Progenitor cell of endocrine pancreas (in vitro differentiated cells): ENCODE measurements at regions not wholly inside any gene's neighbourhood (a gene's known extent, or its start where the extent isn't known, plus 50 kb on each side); places are given as distances from the start of the nearest gene placed in this dataset.

Experiments
- DNase-seq: peaks from one replicate; pipeline ENCODE4 v3.0.0; 2021; ENCODE audit warnings: low spot score; ENCODE audit not compliant: unreplicated experiment
- H3K27ac Mint-ChIP-seq: 2 replicates; pipeline ENCODE4 v1.8.0; 2021; ENCODE audit warnings: mild to moderate bottlenecking, moderate library complexity, mixed read lengths
- H3K27me3 Mint-ChIP-seq: 2 replicates; pipeline ENCODE4 v1.8.0; 2021; ENCODE audit warnings: mixed read lengths
- H3K36me3 Mint-ChIP-seq: 2 replicates; pipeline ENCODE4 v1.8.0; 2022; ENCODE audit warnings: mixed read lengths; ENCODE audit not compliant: insufficient read depth
- H3K4me1 Mint-ChIP-seq: 2 replicates; pipeline ENCODE4 v1.8.0; 2021; ENCODE audit warnings: low read depth, mixed read lengths
- H3K4me3 Mint-ChIP-seq: 2 replicates; pipeline ENCODE4 v1.8.0; 2021; ENCODE audit warnings: low read depth, mild to moderate bottlenecking, moderate library complexity, mixed read lengths
- H3K9me3 Mint-ChIP-seq: 2 replicates; pipeline ENCODE4 v1.8.0; 2021; ENCODE audit warnings: low read depth, mixed read lengths
- TF ChIP-seq, protein P1 (sequence below): fragments of 200-600 bp; sonication (generic); IDR thresholded peaks from one replicate; pipeline ENCODE4 v1.5.0; 2021; ENCODE audit warnings: antibody characterized with exemption, mild to moderate bottlenecking; ENCODE audit not compliant: unreplicated experiment

DNA sequence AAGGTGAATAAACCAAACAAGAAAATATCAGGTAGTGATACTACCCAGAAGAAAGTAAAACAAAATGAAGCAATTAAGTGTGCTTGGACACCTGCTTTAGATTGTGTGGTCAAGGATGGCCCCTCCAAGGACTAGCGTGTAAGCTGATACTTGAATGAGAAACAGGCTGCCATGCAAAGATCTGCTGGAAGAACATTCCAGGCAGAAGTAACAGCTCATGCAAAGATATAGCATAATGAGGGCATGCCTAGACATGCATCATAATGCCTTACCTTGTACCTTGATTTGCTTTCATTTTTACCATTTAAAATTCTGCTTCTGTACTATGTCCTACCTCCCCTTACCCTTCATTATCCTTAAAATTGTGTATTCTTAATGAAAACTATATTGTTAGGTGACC, 74.8 kb upstream of the HDAC9 start:
- H3K36me3 Mint-ChIP-seq = no peaks in the 10 kb centered on the region
- H3K27me3 Mint-ChIP-seq = no peaks in the 10 kb centered on the region
- DNase-seq = no peak
- TF ChIP-seq, protein P1, sequence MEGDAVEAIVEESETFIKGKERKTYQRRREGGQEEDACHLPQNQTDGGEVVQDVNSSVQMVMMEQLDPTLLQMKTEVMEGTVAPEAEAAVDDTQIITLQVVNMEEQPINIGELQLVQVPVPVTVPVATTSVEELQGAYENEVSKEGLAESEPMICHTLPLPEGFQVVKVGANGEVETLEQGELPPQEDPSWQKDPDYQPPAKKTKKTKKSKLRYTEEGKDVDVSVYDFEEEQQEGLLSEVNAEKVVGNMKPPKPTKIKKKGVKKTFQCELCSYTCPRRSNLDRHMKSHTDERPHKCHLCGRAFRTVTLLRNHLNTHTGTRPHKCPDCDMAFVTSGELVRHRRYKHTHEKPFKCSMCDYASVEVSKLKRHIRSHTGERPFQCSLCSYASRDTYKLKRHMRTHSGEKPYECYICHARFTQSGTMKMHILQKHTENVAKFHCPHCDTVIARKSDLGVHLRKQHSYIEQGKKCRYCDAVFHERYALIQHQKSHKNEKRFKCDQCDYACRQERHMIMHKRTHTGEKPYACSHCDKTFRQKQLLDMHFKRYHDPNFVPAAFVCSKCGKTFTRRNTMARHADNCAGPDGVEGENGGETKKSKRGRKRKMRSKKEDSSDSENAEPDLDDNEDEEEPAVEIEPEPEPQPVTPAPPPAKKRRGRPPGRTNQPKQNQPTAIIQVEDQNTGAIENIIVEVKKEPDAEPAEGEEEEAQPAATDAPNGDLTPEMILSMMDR = no peak
- H3K27ac Mint-ChIP-seq = peak overlapping the region; percentile 49
- H3K4me1 Mint-ChIP-seq = peaks cover 31% of the 10 kb centered on the region
- peaks cover 5% of the 10 kb centered on the region for H3K9me3 Mint-ChIP-seq
- no peak overlapping the region for H3K4me3 Mint-ChIP-seq

DNA sequence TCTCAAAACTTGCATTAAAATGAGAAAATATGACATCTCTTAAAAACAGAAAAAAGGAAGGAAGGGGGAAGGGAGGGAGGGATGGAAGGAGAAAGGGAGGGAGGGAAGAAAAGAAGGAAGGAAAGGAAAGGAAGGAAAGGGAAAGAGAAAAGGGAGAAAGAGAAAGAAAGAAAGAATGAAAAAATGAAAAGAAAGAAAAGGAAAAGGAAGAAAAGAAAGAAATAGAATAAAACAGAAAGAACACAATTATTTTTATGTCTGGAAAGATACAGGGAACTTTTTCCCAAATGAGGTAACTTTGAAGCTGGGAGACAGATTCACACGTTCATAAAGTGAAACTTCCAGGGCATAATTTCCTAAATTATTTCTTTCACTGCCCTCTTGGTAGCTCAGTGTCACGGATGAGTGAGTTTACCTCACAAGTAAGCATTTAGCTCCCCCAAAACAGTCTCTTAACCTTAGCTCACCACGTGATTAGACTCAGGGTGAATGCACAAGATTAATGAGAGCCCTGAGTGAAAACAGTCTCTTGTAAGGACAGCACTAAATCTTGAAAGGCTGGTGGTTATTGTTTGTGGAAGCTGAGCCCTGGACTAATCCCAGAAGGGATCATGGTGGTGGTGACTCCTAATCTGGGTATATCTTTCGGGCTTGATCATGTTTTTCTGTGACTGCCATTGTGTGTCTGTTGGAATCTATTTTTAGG, 74.1 kb upstream of the HDAC9 start:
- H3K27ac Mint-ChIP-seq = no peak overlapping the region
- no peaks in the 10 kb centered on the region for H3K36me3 Mint-ChIP-seq
- TF ChIP-seq, protein P1 = no peak
- H3K9me3 Mint-ChIP-seq = peaks cover 5% of the 10 kb centered on the region
- no peak for DNase-seq
- peaks cover 31% of the 10 kb centered on the region for H3K4me1 Mint-ChIP-seq
- H3K4me3 Mint-ChIP-seq = no peak overlapping the region
- H3K27me3 Mint-ChIP-seq = no peaks in the 10 kb centered on the region

DNA sequence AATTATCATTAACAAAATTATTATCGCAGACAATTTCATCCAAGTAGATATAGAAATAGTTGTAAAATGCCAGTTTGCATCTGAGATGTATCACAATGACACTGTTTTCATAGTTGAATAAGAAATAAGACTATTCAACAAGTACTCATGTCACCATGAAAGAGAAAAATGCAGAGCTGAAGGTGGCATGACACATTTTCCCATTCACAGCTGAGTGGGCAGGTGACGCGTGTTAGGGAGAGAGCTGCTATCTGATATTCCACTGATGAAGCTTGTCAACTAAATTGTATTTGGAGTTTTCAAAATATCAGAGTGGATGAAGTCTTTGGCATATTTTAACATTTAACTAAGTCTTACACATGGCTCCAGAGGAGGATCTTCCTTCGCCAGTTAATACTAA, 70.3 kb upstream of the HDAC9 start:
- TF ChIP-seq, protein P1 = no peak
- no peaks in the 10 kb centered on the region for H3K9me3 Mint-ChIP-seq
- no peak overlapping the region for H3K4me3 Mint-ChIP-seq
- H3K27ac Mint-ChIP-seq = peak overlapping the region; percentile 2
- no peaks in the 10 kb centered on the region for H3K36me3 Mint-ChIP-seq
- peaks cover 29% of the 10 kb centered on the region for H3K4me1 Mint-ChIP-seq
- no peak for DNase-seq
- no peaks in the 10 kb centered on the region for H3K27me3 Mint-ChIP-seq

DNA sequence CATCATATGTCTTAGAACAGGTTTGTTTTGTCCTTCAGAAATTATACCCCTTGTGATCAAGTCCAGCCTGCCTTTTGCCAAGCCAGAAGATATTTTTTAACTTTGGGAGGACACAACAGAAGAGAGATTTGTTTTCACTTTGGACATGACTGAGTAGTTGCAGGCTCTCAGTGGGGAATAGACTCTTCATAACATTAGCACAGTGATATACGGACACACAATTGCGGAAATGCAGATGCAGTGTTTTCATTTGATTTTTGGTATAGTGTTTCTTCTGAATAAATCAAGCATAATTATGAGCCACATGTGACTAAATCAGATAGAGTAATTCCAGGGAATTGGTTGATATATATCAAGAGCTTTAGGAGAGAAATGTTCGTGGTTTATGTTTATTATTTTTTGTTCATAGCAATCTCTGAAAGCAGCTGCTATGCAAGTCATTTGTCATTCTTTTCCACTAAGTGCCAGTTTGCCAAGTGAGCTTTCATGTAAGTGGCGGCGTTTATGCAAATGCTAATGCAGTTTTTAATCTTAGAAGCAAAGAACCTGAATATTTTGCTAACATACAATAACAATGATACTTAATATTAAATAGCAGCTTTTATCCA, 69.6 kb upstream of the HDAC9 start:
- H3K27me3 Mint-ChIP-seq = no peaks in the 10 kb centered on the region
- H3K36me3 Mint-ChIP-seq = no peaks in the 10 kb centered on the region
- no peak overlapping the region for H3K4me3 Mint-ChIP-seq
- H3K4me1 Mint-ChIP-seq = peaks cover 22% of the 10 kb centered on the region
- DNase-seq = no peak
- TF ChIP-seq, protein P1 = no peak
- H3K27ac Mint-ChIP-seq = no peak overlapping the region
- no peaks in the 10 kb centered on the region for H3K9me3 Mint-ChIP-seq

DNA sequence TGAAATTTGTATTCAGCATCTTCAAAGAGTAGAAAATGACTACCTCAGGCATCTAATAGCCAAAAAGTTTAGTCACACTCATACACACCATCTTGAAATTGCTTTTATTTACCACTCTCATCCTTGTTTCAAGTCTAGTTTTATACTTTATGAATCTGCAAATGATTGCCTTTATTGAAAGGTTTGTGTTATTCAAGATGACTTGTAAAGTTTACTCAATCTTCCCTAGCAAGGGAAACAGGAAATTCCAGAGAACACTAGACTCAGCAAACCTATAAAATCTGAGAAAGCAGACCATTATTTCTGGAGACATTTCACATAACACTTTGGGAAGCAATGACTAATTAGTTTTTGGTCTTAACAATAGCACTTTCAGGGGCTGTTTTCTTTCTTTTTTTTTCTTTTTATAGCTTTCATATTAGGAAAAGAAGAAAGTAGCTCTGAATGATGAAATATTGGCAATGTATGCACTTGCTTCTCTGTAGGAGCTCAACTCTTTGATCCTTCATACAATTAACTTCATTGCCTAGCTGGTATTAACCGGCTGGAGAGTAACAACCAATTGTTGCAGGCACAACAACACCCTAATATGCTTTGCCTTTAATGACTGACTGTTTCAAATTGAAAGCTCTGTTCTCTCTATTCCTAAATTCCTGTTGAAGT, 68.9 kb upstream of the HDAC9 start:
- DNase-seq = no peak
- TF ChIP-seq, protein P1 = no peak
- Mint-ChIP-seq H3K9me3 (no peaks in the 10 kb centered on the region), H3K4me3 (no peak overlapping the region), H3K36me3 (no peaks in the 10 kb centered on the region), H3K27me3 (no peaks in the 10 kb centered on the region), H3K27ac (no peak overlapping the region), H3K4me1 (peaks cover 19% of the 10 kb centered on the region)
